ENCODE measurements at regions not wholly inside any gene's neighbourhood (a gene's known extent, or its start where the extent isn't known, plus 50 kb on each side); places are given as distances from the start of the nearest gene placed in this dataset.

- Mint-ChIP-seq H3K36me3 (ENCODE audit: low read depth) (no peaks in the 10 kb centered on the region), H3K27me3 (no peaks in the 10 kb centered on the region), H3K4me3 (peak overlapping the region; percentile 95), H3K27ac (peak overlapping the region; percentile 74), H3K4me1 (ENCODE audit: low read depth) (peaks cover 57% of the 10 kb centered on the region), H3K9me3 (no peaks in the 10 kb centered on the region)
- TF ChIP-seq CTCF (IDR thresholded peaks at IDR 0.05): no peak
- Histone ChIP-seq H3K36me3 (ENCODE audit: insufficient read depth, low read length) (no peaks in the 10 kb centered on the region), H3K4me1 (ENCODE audit: insufficient read depth, low read length) (peaks cover 58% of the 10 kb centered on the region), H3K4me3 (ENCODE audit: low read length) (no peak overlapping the region), H3K9me3 (ENCODE audit: control insufficient read depth in 1 of 2, insufficient read depth in 1 of 2, low read length in 2 of 2) (no peaks in the 10 kb centered on the region), H3K27ac (ENCODE audit: low read depth in 1 of 2, low read length in 2 of 2) (peak overlapping the region in 1 of 2 donors; percentile 29), H3K27me3 (ENCODE audit: control insufficient read depth in 1 of 2, insufficient read depth in 2 of 2, low read length in 2 of 2) (no peaks in the 10 kb centered on the region)
- CTCF ChIA-PET: interaction anchor here (0.6 to 3.0 kb wide), 6 partner anchors 12 to 366 kb away, joined by 3 to 10 read pairs (median 4); partner anchors contain the start of gene SSBP3
- POLR2A ChIA-PET: interaction anchor here (1.2 to 5.6 kb wide), 7 partner anchors 11 to 434 kb away, joined by 3 to 138 read pairs (median 7); partner anchors contain the start of genes SSBP3, TCEANC2 and TMEM59
- DNase-seq: peak in 1 of 14 experiments; percentile 34
- intact Hi-C loops (cut with DNase I, micrococcal nuclease): loop anchor here (1.0 to 5.0 kb wide), 5 partner anchors 13 to 600 kb away; partner anchors contain the start of genes CYB5RL (in 1 of the 2), MRPL37 (in 1 of the 2) and YIPF1 (in 1 of the 2)
- ATAC-seq (ENCODE audit: poor library complexity): no peak
These were observed 61.1 kb upstream of the ACOT11 start for GRCh38 chr1:54486907-54487306.

- Mint-ChIP-seq H3K4me3 (peak overlapping the region; percentile 28), H3K9me3 (no peaks in the 10 kb centered on the region), H3K27ac (peak overlapping the region; percentile 43), H3K27me3 (no peaks in the 10 kb centered on the region), H3K36me3 (ENCODE audit: low read depth) (no peaks in the 10 kb centered on the region), H3K4me1 (ENCODE audit: low read depth) (peaks cover 66% of the 10 kb centered on the region)
- Histone ChIP-seq H3K4me3 (ENCODE audit: low read length) (no peak overlapping the region), H3K27ac (ENCODE audit: low read depth in 1 of 2, low read length in 2 of 2) (no peak overlapping the region), H3K27me3 (ENCODE audit: control insufficient read depth in 1 of 2, insufficient read depth in 2 of 2, low read length in 2 of 2) (no peaks in the 10 kb centered on the region), H3K36me3 (ENCODE audit: insufficient read depth, low read length) (no peaks in the 10 kb centered on the region), H3K9me3 (ENCODE audit: control insufficient read depth in 1 of 2, insufficient read depth in 1 of 2, low read length in 2 of 2) (no peaks in the 10 kb centered on the region), H3K4me1 (ENCODE audit: insufficient read depth, low read length) (peaks cover 66% of the 10 kb centered on the region)
- ChIA-PET POLR2A (interaction anchor here (4.6 to 5.6 kb wide), 3 partner anchors 9 to 79 kb away, joined by 28 to 138 read pairs (median 41); partner anchors contain the start of gene SSBP3), CTCF (interaction anchor here (3.0 kb wide), 1 partner anchor 79 kb away, joined by 10 read pairs; the partner anchor contains the start of gene SSBP3)
- DNase-seq (no peak), ATAC-seq (ENCODE audit: poor library complexity) (no peak)
- intact Hi-C loops (cut with DNase I, micrococcal nuclease): loop anchor here (5.0 kb wide), 4 partner anchors 123 to 598 kb away; partner anchors contain the start of genes CYB5RL (in 1 of the 2), MRPL37 (in 1 of the 2) and YIPF1 (in 1 of the 2)
- no peak for TF ChIP-seq CTCF (IDR thresholded peaks at IDR 0.05)
These were observed 62.6 kb upstream of the ACOT11 start for GRCh38 chr1:54485416-54485815.

GRCh38 chr1:54483875-54484437 is 64.1 kb upstream of the ACOT11 start:
- ChIA-PET CTCF (interaction anchor here (1.3 kb wide), 1 partner anchor 77 kb away, joined by 4 read pairs; no protein-coding TSS in a partner anchor), POLR2A (interaction anchor here (0.6 to 4.6 kb wide), 3 partner anchors 23 to 76 kb away, joined by 3 to 28 read pairs (median 3); no protein-coding TSS in a partner anchor)
- no peaks in the 10 kb centered on the region for H3K27me3 Mint-ChIP-seq
- Histone ChIP-seq H3K36me3 (ENCODE audit: insufficient read depth, low read length) (no peaks in the 10 kb centered on the region), H3K4me3 (ENCODE audit: low read length) (no peak overlapping the region), H3K4me1 (ENCODE audit: insufficient read depth, low read length) (peaks cover 69% of the 10 kb centered on the region), H3K27me3 (ENCODE audit: control insufficient read depth in 1 of 2, insufficient read depth in 2 of 2, low read length in 2 of 2) (no peaks in the 10 kb centered on the region), H3K9me3 (ENCODE audit: control insufficient read depth in 1 of 2, insufficient read depth in 1 of 2, low read length in 2 of 2) (no peaks in the 10 kb centered on the region), H3K27ac (ENCODE audit: low read depth in 1 of 2, low read length in 2 of 2) (no peak overlapping the region)
- intact Hi-C loops (cut with DNase I, micrococcal nuclease): no loop called here
- no peaks in the 10 kb centered on the region for H3K9me3 Mint-ChIP-seq
- H3K4me1 Mint-ChIP-seq (ENCODE audit: low read depth): peaks cover 74% of the 10 kb centered on the region
- H3K4me3 Mint-ChIP-seq: no peak overlapping the region
- DNase-seq (no peak), ATAC-seq (ENCODE audit: poor library complexity) (no peak)
- H3K36me3 Mint-ChIP-seq (ENCODE audit: low read depth): no peaks in the 10 kb centered on the region
- TF ChIP-seq CTCF (IDR thresholded peaks at IDR 0.05): no peak
- peak overlapping the region; percentile 43 for H3K27ac Mint-ChIP-seq
